GM20431 (cell line): ENCODE measurements at regions not wholly inside any gene's neighbourhood (a gene's known extent, or its start where the extent isn't known, plus 50 kb on each side); places are given as distances from the start of the nearest gene placed in this dataset.
"Not testable (repeated sequence)": the region's sequence is repeated elsewhere in the genome, so short reads cannot be mapped to it uniquely, and the experiment has no call there.

Experiments
- in situ Hi-C: fragments of 300-500 bp; cut with MseI, MboI; formaldehyde crosslinking; loops from one replicate; pipeline ENCODE4 v1.15.0; 2020; ENCODE audit warnings: low sequenced_read_pairs; ENCODE audit not compliant: unreplicated experiment

- in situ Hi-C loops: no loop called here
Observed at GRCh38 chr2:58727981-58728656, 487.0 kb upstream of the FANCL start.

- in situ Hi-C loops: no loop called here
Observed at GRCh38 chr2:58721912-58722591, 480.9 kb upstream of the FANCL start.

DNA sequence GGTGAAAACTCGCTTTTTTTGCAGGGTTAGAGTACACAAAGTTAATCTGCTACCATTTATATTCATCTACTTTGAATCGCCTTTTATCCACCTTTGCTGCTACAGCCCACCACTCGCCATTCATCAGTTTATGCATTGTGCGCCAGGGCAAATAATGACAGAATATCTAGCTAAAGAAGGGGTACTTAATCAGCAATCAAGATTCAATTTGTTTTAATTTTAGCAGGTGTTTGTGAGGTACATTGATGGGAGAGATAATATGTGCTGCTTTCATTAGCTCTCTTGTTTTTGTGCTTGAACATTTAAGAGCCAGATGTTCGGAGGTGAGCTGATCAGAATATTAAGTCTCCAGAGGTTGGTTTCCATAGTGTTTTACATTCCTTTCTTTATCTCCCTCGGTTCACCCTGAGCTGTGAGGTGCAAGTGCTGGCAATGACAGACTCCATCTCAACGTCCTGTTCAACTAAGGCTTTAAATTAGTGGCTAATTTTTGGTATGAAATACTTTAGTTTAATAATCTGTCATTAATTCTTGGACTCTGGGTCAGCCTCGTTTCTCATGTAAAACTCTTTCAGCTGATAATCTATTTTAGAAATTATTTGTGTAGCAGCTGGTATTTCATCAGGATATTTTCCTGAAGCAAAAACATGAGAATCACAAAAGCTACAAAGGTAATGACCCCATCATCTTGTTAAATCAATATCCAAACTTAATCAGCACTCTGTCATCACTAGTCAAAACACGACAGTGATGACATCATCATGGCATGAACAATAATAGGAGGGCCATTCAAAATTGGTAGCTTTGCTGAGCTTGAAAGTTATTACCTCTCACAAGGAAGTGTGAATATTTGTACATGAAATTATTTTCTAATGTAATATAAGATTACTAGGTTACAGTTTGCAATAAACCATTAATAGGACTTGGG lies 479.9 kb upstream of the FANCL start:
- in situ Hi-C loops: no loop called here

DNA sequence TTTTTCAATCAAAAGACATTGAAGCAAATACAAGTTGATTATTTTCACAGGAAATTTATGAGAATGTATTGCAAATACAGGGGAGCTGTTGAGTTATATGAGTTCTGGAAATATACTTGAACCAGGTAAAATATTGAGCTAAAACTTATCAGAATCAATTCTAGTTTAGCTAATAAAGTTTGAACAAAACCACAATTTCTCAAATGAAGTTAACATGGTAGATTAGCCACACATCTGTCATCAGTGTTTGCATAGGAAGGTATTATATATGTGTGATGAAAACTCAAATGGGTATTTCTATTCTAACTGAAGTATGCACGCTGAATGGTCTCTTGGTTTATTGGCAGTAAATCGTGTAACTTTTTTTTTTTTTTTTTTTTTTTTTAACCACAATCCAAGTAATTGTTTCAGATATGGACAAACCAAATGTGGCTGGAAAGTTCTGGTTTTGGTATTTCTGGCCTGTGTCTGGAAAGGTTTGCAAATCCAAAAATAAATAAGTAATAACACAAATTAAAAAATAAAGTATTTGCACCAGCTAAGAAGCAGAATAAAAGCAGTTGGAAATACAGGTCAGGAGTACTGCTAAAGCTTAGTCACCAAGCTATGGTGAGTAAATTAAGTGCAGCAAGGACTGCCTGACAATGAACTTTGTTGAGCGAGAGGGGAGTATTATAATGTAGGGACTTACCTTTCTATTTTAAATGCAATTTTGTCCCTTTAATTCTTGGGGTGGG lies 479.1 kb upstream of the FANCL start:
- in situ Hi-C loops: no loop called here

DNA sequence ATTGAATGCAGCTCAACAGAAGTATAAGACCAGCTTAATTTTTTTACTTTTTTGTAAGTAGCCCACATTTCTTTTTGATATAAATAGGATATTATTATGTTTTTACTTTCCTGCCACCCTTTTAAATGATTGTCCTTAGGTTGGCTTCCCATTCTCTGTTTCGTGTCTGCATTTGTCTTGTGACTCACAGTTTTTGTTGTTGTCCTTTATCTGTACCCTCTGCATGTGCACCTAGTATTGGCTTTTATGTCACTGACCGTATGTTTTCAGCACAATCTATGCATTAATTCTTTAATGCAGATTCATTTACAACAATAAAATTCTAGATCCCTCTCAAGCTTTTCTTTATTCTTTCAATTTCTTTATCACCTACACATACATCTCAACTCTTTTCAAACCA lies 474.2 kb upstream of the FANCL start:
- in situ Hi-C loops: no loop called here

DNA sequence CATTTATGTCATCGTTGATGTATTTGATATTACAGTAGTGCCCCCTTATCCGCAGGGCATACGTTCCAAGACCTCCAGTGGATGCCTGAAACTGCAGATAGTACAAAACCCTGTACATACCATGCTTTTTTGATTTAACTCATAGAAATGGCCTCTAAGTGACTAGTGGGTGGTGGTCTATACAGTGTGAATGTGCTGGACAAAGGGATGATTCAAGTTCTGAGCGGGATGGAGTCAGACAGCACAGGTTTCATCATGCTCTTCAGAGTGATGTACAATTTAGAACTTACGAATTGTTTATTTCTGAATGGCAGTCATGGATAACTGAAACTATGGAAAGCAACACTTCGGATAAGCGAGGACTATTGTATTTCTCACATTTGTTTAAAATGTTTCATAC lies 473.1 kb upstream of the FANCL start:
- in situ Hi-C loops: no loop called here

- in situ Hi-C loops: no loop called here
Observed at GRCh38 chr2:58710795-58711279, 469.7 kb upstream of the FANCL start.

GRCh38 chr2:58709687-58710354 lies 468.7 kb upstream of the FANCL start:
- in situ Hi-C loops: no loop called here

GRCh38 chr2:58709274-58709673 lies 468.1 kb upstream of the FANCL start:
- in situ Hi-C loops: no loop called here

GRCh38 chr2:58708565-58708964 lies 467.4 kb upstream of the FANCL start:
- in situ Hi-C loops: no loop called here

DNA sequence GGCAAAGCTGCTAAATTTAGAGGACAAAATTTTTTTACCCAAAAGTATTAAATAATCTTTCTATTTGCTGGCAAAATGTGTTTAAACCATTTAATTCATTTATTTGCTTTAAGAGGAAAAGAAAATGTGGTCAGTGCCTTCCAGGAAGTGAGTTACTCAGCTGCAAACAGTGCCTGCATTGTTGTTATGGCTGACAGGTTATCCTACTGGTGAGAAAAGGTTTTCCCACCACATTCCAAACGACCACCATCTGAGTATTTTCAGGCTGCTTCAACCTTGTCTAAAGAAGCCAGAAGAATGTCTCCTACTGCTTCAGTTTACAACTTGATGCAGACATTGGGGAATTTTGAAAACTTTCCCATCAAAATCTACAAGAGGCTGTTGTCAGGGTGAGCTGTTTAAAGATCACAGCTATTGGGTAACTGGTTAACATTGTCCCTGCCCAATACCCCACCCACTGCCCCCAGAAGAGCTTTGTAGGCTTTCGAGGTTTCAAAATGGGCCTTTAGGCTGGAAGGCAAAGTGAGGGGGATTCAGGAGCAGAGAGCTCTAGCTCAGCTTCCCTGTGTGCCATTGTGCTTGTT lies 461.3 kb upstream of the FANCL start:
- in situ Hi-C loops: no loop called here

GRCh38 chr2:58701688-58702301 lies 460.7 kb upstream of the FANCL start:
- in situ Hi-C loops: no loop called here

DNA sequence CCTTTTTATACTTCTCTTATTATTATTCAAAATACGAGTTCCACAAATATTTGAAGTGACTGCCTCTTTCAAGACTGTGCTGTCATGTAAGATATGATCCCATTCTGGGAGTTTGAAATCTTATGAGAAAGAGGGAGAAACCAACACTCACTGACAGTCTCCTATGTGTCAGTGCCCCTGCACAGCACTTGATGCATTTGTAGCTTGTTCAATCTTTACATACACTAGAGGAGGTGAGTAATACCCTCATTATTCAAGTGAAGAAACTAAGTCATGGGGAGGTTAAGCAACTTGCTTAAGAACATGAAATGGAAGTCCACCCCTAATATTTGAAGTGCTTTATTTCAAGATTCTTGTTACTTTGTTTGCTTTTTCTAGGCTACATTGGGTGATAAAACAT lies 459.5 kb upstream of the FANCL start:
- in situ Hi-C loops: no loop called here

GRCh38 chr2:58699411-58699810 lies 458.3 kb upstream of the FANCL start:
- in situ Hi-C loops: no loop called here

DNA sequence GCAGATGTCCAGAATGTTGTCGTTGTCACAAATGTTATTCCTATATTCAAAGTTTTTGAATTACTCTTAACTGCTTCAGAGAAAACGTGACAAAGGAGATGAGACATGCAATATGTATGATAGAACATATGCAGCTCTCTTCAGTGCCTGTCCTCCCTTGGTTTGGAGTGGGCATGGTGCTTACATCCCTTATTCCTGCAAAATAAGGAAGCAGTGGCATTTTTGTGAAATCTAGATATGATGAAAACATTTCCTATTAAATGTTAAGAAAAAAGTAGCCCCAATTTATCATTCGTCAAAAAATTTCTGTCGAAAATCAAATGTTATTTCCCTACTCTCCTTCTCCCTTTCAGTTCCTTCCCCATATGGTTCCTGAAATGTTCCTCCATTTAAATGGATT lies 457.5 kb upstream of the FANCL start:
- in situ Hi-C loops: no loop called here

DNA sequence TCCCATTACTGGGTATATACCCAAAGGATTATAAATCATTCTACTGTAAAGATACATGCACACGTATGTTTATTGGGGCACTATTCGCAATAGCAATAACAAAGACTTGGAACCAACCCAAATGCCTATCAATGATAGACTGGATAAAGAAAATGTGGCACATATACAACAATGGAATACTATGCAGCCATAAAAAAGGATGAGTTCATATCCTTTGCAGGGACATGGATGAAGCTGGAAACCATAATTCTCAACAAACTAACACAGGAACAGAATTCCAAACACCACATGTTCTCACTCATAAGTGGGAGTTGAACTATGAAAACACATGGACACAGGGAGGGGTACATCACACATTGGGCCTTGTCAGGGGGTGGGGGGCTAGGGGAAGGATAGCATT lies 453.0 kb upstream of the FANCL start:
- in situ Hi-C loops: not testable (repeated sequence)

- in situ Hi-C loops: not testable (repeated sequence)
Observed at GRCh38 chr2:58691041-58691440, 449.9 kb upstream of the FANCL start.

DNA sequence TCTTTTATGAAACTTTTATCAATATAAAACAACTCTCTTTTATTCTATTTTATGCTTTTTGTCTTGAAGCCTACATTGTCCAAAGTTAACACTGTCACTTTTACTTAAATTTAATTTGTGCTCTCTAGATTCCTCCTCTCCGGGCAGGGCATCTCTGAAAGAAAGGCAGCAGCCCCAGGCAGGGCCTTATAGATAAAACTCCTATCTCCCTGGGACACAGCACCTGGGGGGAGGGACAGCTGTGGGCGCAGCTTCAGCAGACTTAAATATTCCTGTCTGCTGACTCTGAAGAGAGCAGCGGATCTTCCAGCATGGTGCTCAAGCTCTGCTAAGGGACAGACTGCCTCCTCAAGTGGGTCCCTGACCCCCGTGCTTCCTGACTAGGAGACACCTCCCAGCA lies 447.7 kb upstream of the FANCL start:
- in situ Hi-C loops: no loop called here

GRCh38 chr2:58686776-58687175 lies 445.7 kb upstream of the FANCL start:
- in situ Hi-C loops: no loop called here
